H1 (cell line): ENCODE measurements at regions not wholly inside any gene's neighbourhood (a gene's known extent, or its start where the extent isn't known, plus 50 kb on each side); places are given as distances from the start of the nearest gene placed in this dataset.

Experiments
- CTCF ChIA-PET: fragments of 300-600 bp; sonication (Branson Sonifier 250); formaldehyde crosslinking; loops from one replicate; lab custom pipeline; 2021; ENCODE audit not compliant: partially characterized antibody; lab: Charles Lee
- POLR2A ChIA-PET: fragments of 300-600 bp; sonication (Branson Sonifier 250); formaldehyde crosslinking; loops from one replicate; lab custom pipeline; 2021; ENCODE audit warnings: inconsistent platforms; ENCODE audit not compliant: partially characterized antibody; lab: Charles Lee
- DNase-seq, 2 experiments: peaks; one replicate each; pipeline versions ENCODE4 v3.0.0 to v3.0.0-alpha.2; 2010 to 2022; ENCODE audit warnings: low spot score in 2 of 2, low read depth in 1 of 2, mixed read lengths in 1 of 2
- FAIRE-seq: peaks from 2 replicates; lab custom pipeline; 2011; peaks lifted over from hg19 to GRCh38; lab: Jason Lieb, UNC
- H2AFZ ChIP-seq: 2 replicates; pipeline ENCODE4 v1.8.1; 2012; ENCODE audit warnings: low read length, inconsistent platforms
- H2AK5ac ChIP-seq: 2 replicates; pipeline ENCODE4 v1.6.1; 2013; ENCODE audit warnings: low read depth, low read length
- H2BK120ac ChIP-seq: replicated peaks from 2 replicates; pipeline ENCODE3; 2013; ENCODE audit warnings: low read depth, low read length, inconsistent platforms
- H2BK12ac ChIP-seq: 2 replicates; pipeline ENCODE4 v1.6.1; 2013; ENCODE audit warnings: low read depth, low read length
- H2BK15ac ChIP-seq: 2 replicates; pipeline ENCODE4 v1.6.1; 2013; ENCODE audit warnings: low read length
- H2BK20ac ChIP-seq: 2 replicates; pipeline ENCODE4 v1.6.1; 2013; ENCODE audit warnings: low read length
- H2BK5ac ChIP-seq: 2 replicates; pipeline ENCODE4 v1.6.1; 2013; ENCODE audit warnings: low read depth, low read length
- H3K14ac ChIP-seq: 2 replicates; pipeline ENCODE4 v1.6.1; 2013; ENCODE audit warnings: inconsistent platforms; ENCODE audit not compliant: insufficient read length
- H3K18ac ChIP-seq: 2 replicates; pipeline ENCODE4 v1.6.1; 2013; ENCODE audit warnings: low read length; ENCODE audit errors: extremely low read depth
- H3K23ac ChIP-seq: 2 replicates; pipeline ENCODE4 v1.6.1; 2013; ENCODE audit warnings: inconsistent platforms; ENCODE audit not compliant: insufficient read length
- H3K23me2 ChIP-seq: 2 replicates; pipeline ENCODE4 v1.6.1; 2013; ENCODE audit warnings: low read depth, low read length
- H3K27ac ChIP-seq: 2 replicates; pipeline ENCODE4 v1.6.1; 2011; ENCODE audit warnings: low read depth, low read length, inconsistent platforms
- H3K27me3 ChIP-seq, 4 experiments: replicated peaks in 1 of 4; 1 replicate in 1 of 4; 2 replicates in 3 of 4; pipeline versions ENCODE4 v1.6.1 to v1.8.1; 2011 to 2013; ENCODE audit warnings: low read length in 3 of 4, mild to moderate bottlenecking in 3 of 4, inconsistent platforms in 2 of 4, mixed read lengths in 2 of 4, moderate library complexity in 1 of 4; ENCODE audit not compliant: control insufficient read depth in 3 of 4, insufficient read depth in 3 of 4; ENCODE audit errors: extremely low read depth in 1 of 4
- H3K36me3 ChIP-seq, 4 experiments: 2 replicates each; pipeline versions ENCODE4 v1.6.1 to v1.8.1; 2011 to 2013; ENCODE audit warnings: mild to moderate bottlenecking in 4 of 4, low read length in 3 of 4, moderate library complexity in 2 of 4, control low read depth in 1 of 4, inconsistent platforms in 1 of 4; ENCODE audit not compliant: insufficient read depth in 4 of 4, control insufficient read depth in 2 of 4
- H3K4ac ChIP-seq: replicated peaks from 2 replicates; pipeline ENCODE3; 2013; ENCODE audit warnings: low read length, low read depth, mixed read lengths, inconsistent platforms; ENCODE audit not compliant: insufficient read length
- H3K4me1 ChIP-seq, 4 experiments: replicated peaks in 1 of 4; 1 replicate in 1 of 4; 2 replicates in 3 of 4; pipeline versions ENCODE4 v1.6.1 to v1.8.1; 2011 to 2013; ENCODE audit warnings: low read length in 3 of 4, inconsistent platforms in 2 of 4, mixed read lengths in 1 of 4; ENCODE audit not compliant: insufficient read depth in 4 of 4, control insufficient read depth in 3 of 4
- H3K4me2 ChIP-seq, 2 experiments: 2 replicates each; pipeline versions ENCODE4 v1.6.1 to v1.8.1; 2011 to 2013; ENCODE audit warnings: low read depth in 2 of 2, low read length in 2 of 2, control low read depth in 1 of 2, inconsistent platforms in 1 of 2, mild to moderate bottlenecking in 1 of 2; ENCODE audit not compliant: insufficient read depth in 1 of 2
- H3K4me3 ChIP-seq, 4 experiments: fragments of 200-600, 300-600 bp in 1 of 4; sonication (generic), shearing (Covaris generic), sonication (Bioruptor Twin) in 1 of 4; 2 replicates each; pipeline versions ENCODE4 v1.5.1 to v1.8.1; 2011 to 2016; ENCODE audit warnings: low read length in 4 of 4, low read depth in 3 of 4, control low read depth in 2 of 4, inconsistent platforms in 2 of 4, mild to moderate bottlenecking in 2 of 4, mixed read lengths in 1 of 4, moderate library complexity in 1 of 4; ENCODE audit not compliant: insufficient read depth in 2 of 4; ENCODE audit errors: extremely low read depth in 1 of 4
- H3K56ac ChIP-seq: replicated peaks from 2 replicates; pipeline ENCODE3; 2013; ENCODE audit warnings: low read depth, mild to moderate bottlenecking, mixed read lengths, low read length, inconsistent platforms; ENCODE audit not compliant: insufficient read length
- H3K79me1 ChIP-seq: 2 replicates; pipeline ENCODE4 v1.6.1; 2013; ENCODE audit warnings: low read depth, low read length, control low read depth
- H3K79me2 ChIP-seq, 2 experiments: 2 replicates each; pipeline versions ENCODE4 v1.6.1 to v1.8.1; 2012 to 2013; ENCODE audit warnings: low read length in 2 of 2, mild to moderate bottlenecking in 2 of 2, inconsistent platforms in 1 of 2; ENCODE audit not compliant: insufficient read depth in 2 of 2, control insufficient read depth in 1 of 2
- H3K9ac ChIP-seq, 4 experiments: replicated peaks in 1 of 4; 1 replicate in 1 of 4; 2 replicates in 3 of 4; pipeline versions ENCODE4 v1.6.1 to v1.8.1; 2011 to 2013; ENCODE audit warnings: low read depth in 3 of 4, low read length in 3 of 4, control low read depth in 2 of 4, mild to moderate bottlenecking in 2 of 4, moderate library complexity in 2 of 4, inconsistent platforms in 1 of 4; ENCODE audit errors: extremely low read depth in 1 of 4
- H3K9me3 ChIP-seq, 2 experiments: 2 replicates each; pipeline versions ENCODE4 v1.6.1 to v1.8.1; 2012 to 2013; ENCODE audit warnings: mild to moderate bottlenecking in 2 of 2, moderate library complexity in 2 of 2, control low read depth in 1 of 2, inconsistent platforms in 1 of 2, low read depth in 1 of 2, low read length in 1 of 2, mixed read lengths in 1 of 2; ENCODE audit not compliant: insufficient read depth in 2 of 2
- H4K20me1 ChIP-seq, 2 experiments: replicated peaks in 1 of 2; 2 replicates each; pipeline versions ENCODE3 to v1.8.1; 2011 to 2013; ENCODE audit warnings: inconsistent platforms in 2 of 2, low read length in 2 of 2, mild to moderate bottlenecking in 1 of 2; ENCODE audit not compliant: insufficient read depth in 2 of 2, control insufficient read depth in 1 of 2
- H4K5ac ChIP-seq: 2 replicates; pipeline ENCODE4 v1.6.1; 2013; ENCODE audit warnings: low read length, low read depth, mixed read lengths, inconsistent platforms; ENCODE audit not compliant: insufficient read length
- H4K8ac ChIP-seq: 2 replicates; pipeline ENCODE4 v1.8.0; 2013; ENCODE audit warnings: mild to moderate bottlenecking, moderate library complexity, low read length, inconsistent platforms; ENCODE audit not compliant: insufficient read depth; ENCODE audit errors: extremely low read depth
- H4K91ac ChIP-seq: replicated peaks from 2 replicates; pipeline ENCODE3; 2013; ENCODE audit warnings: low read length, mixed read lengths, inconsistent platforms; ENCODE audit not compliant: insufficient read length
- BRCA1 ChIP-seq: IDR thresholded peaks from 2 replicates; pipeline ENCODE4 v1.6.1; 2012; ENCODE audit warnings: low read depth, low read length, improper control_type of control experiment
- CEBPB ChIP-seq: IDR thresholded peaks from 2 replicates; pipeline ENCODE4 v1.6.1; 2012; ENCODE audit warnings: low read depth, low read length
- CREB1 ChIP-seq: IDR thresholded peaks from 2 replicates; pipeline ENCODE4 v1.6.1; 2012; ENCODE audit warnings: inconsistent platforms
- CTBP2 ChIP-seq: IDR thresholded peaks from 2 replicates; pipeline ENCODE4 v1.7.0; 2011; ENCODE audit warnings: borderline replicate concordance, mild to moderate bottlenecking, moderate library complexity, mixed read lengths, low read length; ENCODE audit not compliant: insufficient read depth, insufficient read length
- FOSL1 ChIP-seq: IDR thresholded peaks from 2 replicates; pipeline ENCODE4 v1.6.1; 2011; ENCODE audit warnings: mild to moderate bottlenecking, low read depth, low read length, moderate library complexity; ENCODE audit not compliant: insufficient read depth
- GABPA ChIP-seq: IDR thresholded peaks from 2 replicates; pipeline ENCODE4 v1.6.1; 2011; ENCODE audit warnings: mild to moderate bottlenecking, low read length, moderate library complexity, borderline replicate concordance; ENCODE audit not compliant: insufficient read depth
- GTF2F1 ChIP-seq: IDR thresholded peaks from 2 replicates; pipeline ENCODE4 v1.6.1; 2012; ENCODE audit warnings: low read depth, low read length, improper control_type of control experiment, borderline replicate concordance
- JUND ChIP-seq: IDR thresholded peaks from 2 replicates; pipeline ENCODE4 v1.6.1; 2011; ENCODE audit warnings: mild to moderate bottlenecking, improper control_type of control experiment, low read length
- MAFK ChIP-seq: IDR thresholded peaks from 2 replicates; pipeline ENCODE4 v1.6.1; 2012; ENCODE audit warnings: low read depth, mild to moderate bottlenecking, improper control_type of control experiment, low read length
- POLR2A ChIP-seq, 2 experiments: IDR thresholded peaks; 1 replicate in 1 of 2; 2 replicates in 1 of 2; pipeline ENCODE4 v1.6.1; 2011; ENCODE audit warnings: low read depth in 2 of 2, low read length in 2 of 2, mild to moderate bottlenecking in 2 of 2; ENCODE audit errors: control extremely low read depth in 1 of 2
- POU5F1 ChIP-seq: IDR thresholded peaks from 2 replicates; pipeline ENCODE4 v1.6.1; 2011; ENCODE audit warnings: low read depth, mild to moderate bottlenecking, low read length, moderate library complexity
- RAD21 ChIP-seq, 2 experiments: IDR thresholded peaks in 1 of 2; conservative IDR thresholded peaks in 1 of 2; 2 replicates each; pipeline ENCODE4 v1.6.1; 2011; ENCODE audit warnings: low read depth in 2 of 2, low read length in 2 of 2, improper control_type of control experiment in 1 of 2, inconsistent platforms in 1 of 2, mild to moderate bottlenecking in 1 of 2, moderate library complexity in 1 of 2
- RFX5 ChIP-seq: IDR thresholded peaks from 2 replicates; pipeline ENCODE4 v1.6.1; 2011; ENCODE audit warnings: low read depth, low read length, improper control_type of control experiment, borderline replicate concordance
- SAP30 ChIP-seq: fragments of 300-600 bp; sonication (generic); IDR thresholded peaks from 2 replicates; pipeline ENCODE4 v1.7.1; 2012; ENCODE audit warnings: low read length, moderate library complexity, mild to moderate bottlenecking, inconsistent platforms; ENCODE audit not compliant: insufficient read depth, insufficient replicate concordance
- SIRT6 ChIP-seq: IDR thresholded peaks from one replicate; pipeline ENCODE4 v1.7.1; 2012; ENCODE audit warnings: low read length, inconsistent platforms
- SUZ12 ChIP-seq: fragments of 200-600 bp; sonication (generic); IDR thresholded peaks from 2 replicates; pipeline ENCODE4 v1.6.1; 2012; ENCODE audit warnings: mild to moderate bottlenecking, inconsistent platforms, low read length, moderate library complexity, mixed read lengths
- WGBS, 2 experiments: shearing (Covaris generic) in 1 of 2; methylation state at CpG; one replicate each; pipeline versions ENCODE4 v1.1.6 to v1.1.7; 2013 to 2015; ENCODE audit warnings: low lambda C conversion rate in 2 of 2, mixed read lengths in 2 of 2, inconsistent platforms in 1 of 2, low coverage in 1 of 2, missing lambda C conversion rate in 1 of 2; ENCODE audit not compliant: insufficient replicate concordance in 2 of 2, insufficient coverage in 1 of 2, insufficient read length in 1 of 2; ENCODE audit errors: extremely low coverage in 1 of 2, missing lambda C conversion rate in 1 of 2; 5-methylcytosine and 5-hydroxymethylcytosine counted together

DNA sequence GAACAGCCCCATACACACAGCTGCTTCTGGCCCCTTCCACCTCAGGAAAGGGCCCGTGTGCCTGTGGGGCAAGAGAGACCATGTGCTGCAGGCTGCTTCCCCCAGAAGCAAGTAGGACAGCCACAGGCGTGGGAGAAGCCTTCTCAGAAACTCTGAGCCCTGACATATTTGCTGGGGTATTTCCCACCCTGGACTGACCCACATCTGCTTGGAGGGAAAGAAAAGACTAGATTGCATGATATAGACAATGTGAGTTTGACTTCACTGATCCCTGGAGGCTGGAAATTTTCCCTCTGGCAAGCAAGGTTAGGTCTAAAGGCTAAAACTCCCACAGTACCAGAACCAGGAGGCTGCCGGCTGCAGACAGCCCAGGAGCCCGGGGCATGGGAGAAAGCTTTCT lies 213.3 kb upstream of the SSTR4 start:
- no peaks in the 10 kb centered on the region for H3K23me2 ChIP-seq
- no peaks in the 10 kb centered on the region for H4K20me1 ChIP-seq
- H3K4me3 ChIP-seq, result no peak overlapping the region
- H2BK12ac ChIP-seq, result no peak overlapping the region
- H3K79me1 ChIP-seq, result no peaks in the 10 kb centered on the region
- no peak overlapping the region for H3K23ac ChIP-seq
- POLR2A ChIA-PET, result no interaction called here
- no peak overlapping the region for H4K91ac ChIP-seq
- H2AK5ac ChIP-seq, result no peak overlapping the region
- H3K56ac ChIP-seq, result no peak overlapping the region
- no peak overlapping the region for H2BK20ac ChIP-seq
- no peak for DNase-seq
- no peak overlapping the region for H2BK15ac ChIP-seq
- H4K8ac ChIP-seq, result no peak overlapping the region
- no peak overlapping the region for H2AFZ ChIP-seq
- H3K27me3 ChIP-seq, result 0 out of 7 replicates have a peak, but pooled peaks cover 0 to 2% (median 0%) of the 10 kb centered on the region in 4 experiments
- H4K5ac ChIP-seq, result no peak overlapping the region
- H3K9ac ChIP-seq, result no peak overlapping the region
- CTCF ChIA-PET, result interaction anchor here (1.5 kb wide), 1 partner anchor 30 kb away, joined by 6 read pairs; no protein-coding TSS in a partner anchor
- no peak overlapping the region for H3K4ac ChIP-seq
- H3K9me3 ChIP-seq, result no peaks in the 10 kb centered on the region
- H3K79me2 ChIP-seq, result no peaks in the 10 kb centered on the region
- H3K4me2 ChIP-seq, result no peak overlapping the region
- no peak overlapping the region for H3K14ac ChIP-seq
- H3K18ac ChIP-seq, result no peak overlapping the region
- 84% methylated on average over 4 of the region's 4 CpGs; no CpG with 5 or more reads in 1 of the 2 experiments for WGBS, 2 experiments
- H3K27ac ChIP-seq, result no peak overlapping the region
- H3K36me3 ChIP-seq, result no peaks in the 10 kb centered on the region
- no peak overlapping the region for H2BK5ac ChIP-seq
- H3K4me1 ChIP-seq, result no peaks in the 10 kb centered on the region
- no peak for FAIRE-seq
- H2BK120ac ChIP-seq, result no peak overlapping the region
- TF ChIP-seq POLR2A (IDR thresholded peaks at IDR 0.05; ENCODE audit: control extremely low read depth in 1 of 2, low read depth in 2 of 2, low read length in 2 of 2) (no peak), JUND (no peak), SAP30 (no peak), CREB1 (no peak), POU5F1 (no peak), RFX5 (no peak), CEBPB (no peak), SUZ12 (no peak), MAFK (no peak), RAD21 (IDR thresholded peaks at IDR 0.05 in 1 of 2, conservative IDR thresholded peaks at IDR 0.05 in 1 of 2; ENCODE audit: low read depth in 2 of 2, low read length in 2 of 2) (no peak), GTF2F1 (no peak), FOSL1 (no peak), CTBP2 (no peak), BRCA1 (no peak), SIRT6 (no peak), GABPA (no peak)
